Loucy (cell line): ENCODE measurements at regions not wholly inside any gene's neighbourhood (a gene's known extent, or its start where the extent isn't known, plus 50 kb on each side); places are given as distances from the start of the nearest gene placed in this dataset.

Source experiments
- H2AFZ ChIP-seq: fragments of 200-600 bp; sonication (generic); 2 replicates; pipeline ENCODE4 v1.6.0; 2016; ENCODE audit warnings: antibody characterized with exemption, mild to moderate bottlenecking, low read length, moderate library complexity
- H3F3A ChIP-seq: fragments of 200-600 bp; 2 replicates; pipeline ENCODE4 v1.6.0; 2016; ENCODE audit warnings: antibody characterized with exemption, low read depth, mild to moderate bottlenecking
- H3K27me3 ChIP-seq: fragments of 200-600 bp; sonication (generic); 2 replicates; pipeline ENCODE4 v1.6.1; 2014; ENCODE audit warnings: low read length, mild to moderate bottlenecking; ENCODE audit not compliant: insufficient read depth, poor library complexity, severe bottlenecking
- H3K36me3 ChIP-seq: fragments of 200-600 bp; sonication (generic); 2 replicates; pipeline ENCODE4 v1.6.1; 2016; ENCODE audit warnings: low read length; ENCODE audit not compliant: insufficient read depth
- H3K4me1 ChIP-seq: fragments of 200-600 bp; sonication (generic); 2 replicates; pipeline ENCODE4 v1.5.1; 2014; ENCODE audit warnings: low read length, mild to moderate bottlenecking; ENCODE audit not compliant: insufficient read depth, poor library complexity, severe bottlenecking
- H3K4me2 ChIP-seq: fragments of 200-600 bp; sonication (generic); 2 replicates; pipeline ENCODE4 v1.6.0; 2014; ENCODE audit warnings: antibody characterized with exemption, low read length, low read depth, mild to moderate bottlenecking; ENCODE audit not compliant: poor library complexity, severe bottlenecking
- H3K4me3 ChIP-seq: fragments of 200-600 bp; sonication (generic); 2 replicates; pipeline ENCODE4 v1.5.1; 2014; ENCODE audit warnings: low read length, mild to moderate bottlenecking, mixed read lengths; ENCODE audit not compliant: poor library complexity, severe bottlenecking
- H3K79me2 ChIP-seq: fragments of 200-600 bp; sonication (generic); 2 replicates; pipeline ENCODE4 v1.6.1; 2014; ENCODE audit warnings: low read length; ENCODE audit not compliant: insufficient read depth
- H3K9ac ChIP-seq: fragments of 200-600 bp; sonication (generic); 2 replicates; pipeline ENCODE4 v1.6.0; 2014; ENCODE audit warnings: mild to moderate bottlenecking, low read depth, low read length, moderate library complexity; ENCODE audit not compliant: poor library complexity, severe bottlenecking
- H3K9me2 ChIP-seq: fragments of 200-600 bp; sonication (generic); replicated peaks from 2 replicates; pipeline ENCODE4 v1.6.1; 2016; ENCODE audit warnings: low read depth, low read length, mixed read lengths
- H3K9me3 ChIP-seq: fragments of 200-600 bp; sonication (generic); 2 replicates; pipeline ENCODE4 v1.6.1; 2014; ENCODE audit warnings: mild to moderate bottlenecking, antibody characterized with exemption, low read length, low read depth; ENCODE audit not compliant: insufficient read depth
- H4K20me1 ChIP-seq: fragments of 200-600 bp; sonication (generic); 2 replicates; pipeline ENCODE4 v1.6.0; 2014; ENCODE audit warnings: antibody characterized with exemption, low read length, mild to moderate bottlenecking; ENCODE audit not compliant: insufficient read depth, poor library complexity, severe bottlenecking
- CTCF ChIP-seq: fragments of 200-600 bp; sonication (generic); conservative IDR thresholded peaks from 2 replicates; pipeline ENCODE4 v1.5.1; 2014; ENCODE audit warnings: mild to moderate bottlenecking, antibody characterized with exemption, low read length
- EZH2phosphoT487 ChIP-seq: fragments of 200-600 bp; IDR thresholded peaks from 2 replicates; pipeline ENCODE4 v1.6.1; 2018; ENCODE audit warnings: antibody characterized with exemption, mild to moderate bottlenecking, moderate library complexity, borderline replicate concordance

- Histone ChIP-seq H4K20me1 (no peaks in the 10 kb centered on the region), H3K4me1 (no peaks in the 10 kb centered on the region), H3K9ac (no peak overlapping the region), H3K9me2 (no peaks in the 10 kb centered on the region), H3K4me3 (no peak overlapping the region), H2AFZ (no peak overlapping the region), H3K4me2 (no peak overlapping the region), H3F3A (no peaks in the 10 kb centered on the region), H3K36me3 (no peaks in the 10 kb centered on the region), H3K79me2 (no peaks in the 10 kb centered on the region), H3K27me3 (no peaks in the 10 kb centered on the region), H3K9me3 (no peaks in the 10 kb centered on the region)
- TF ChIP-seq EZH2phosphoT487 (no peak), CTCF (no peak)
Measured at GRCh38 chr22:44442186-44442815, 55.7 kb downstream of the RTL6 start.

GRCh38 chr22:44441401-44442185 lies 56.4 kb downstream of the RTL6 start:
- TF ChIP-seq EZH2phosphoT487 = no peak
- no peak for TF ChIP-seq CTCF

GRCh38 chr22:44440224-44441160 lies 57.5 kb downstream of the RTL6 start:
- H3K79me2 ChIP-seq = no peaks in the 10 kb centered on the region
- H4K20me1 ChIP-seq = no peaks in the 10 kb centered on the region
- H3K27me3 ChIP-seq = no peaks in the 10 kb centered on the region
- no peaks in the 10 kb centered on the region for H3F3A ChIP-seq
- no peaks in the 10 kb centered on the region for H3K36me3 ChIP-seq
- H2AFZ ChIP-seq = no peak overlapping the region
- no peak overlapping the region for H3K9ac ChIP-seq
- no peak overlapping the region for H3K4me2 ChIP-seq
- no peaks in the 10 kb centered on the region for H3K4me1 ChIP-seq
- no peaks in the 10 kb centered on the region for H3K9me3 ChIP-seq
- TF ChIP-seq EZH2phosphoT487 = no peak
- no peak for TF ChIP-seq CTCF
- H3K9me2 ChIP-seq = no peaks in the 10 kb centered on the region
- H3K4me3 ChIP-seq = no peak overlapping the region

More at GRCh38 chr22:44441401-44442185, 56.4 kb downstream of the RTL6 start:
- no peaks in the 10 kb centered on the region for H3K9me3 ChIP-seq
- H3K4me3 ChIP-seq = no peak overlapping the region
- H3K27me3 ChIP-seq = no peaks in the 10 kb centered on the region
- H3K79me2 ChIP-seq = no peaks in the 10 kb centered on the region
- no peaks in the 10 kb centered on the region for H3F3A ChIP-seq
- H3K4me2 ChIP-seq = no peak overlapping the region
- H2AFZ ChIP-seq = no peak overlapping the region
- no peaks in the 10 kb centered on the region for H4K20me1 ChIP-seq
- no peaks in the 10 kb centered on the region for H3K4me1 ChIP-seq
- H3K9me2 ChIP-seq = no peaks in the 10 kb centered on the region
- H3K36me3 ChIP-seq = no peaks in the 10 kb centered on the region
- no peak overlapping the region for H3K9ac ChIP-seq
